ENCODE measurements at regions not wholly inside any gene's neighbourhood (a gene's known extent, or its start where the extent isn't known, plus 50 kb on each side); places are given as distances from the start of the nearest gene placed in this dataset.
"Not testable (repeated sequence)": the region's sequence is repeated elsewhere in the genome, so short reads cannot be mapped to it uniquely, and the experiment has no call there.

GRCh38 chr16:64088838-64089237 is 1033.0 kb downstream of the CDH11 start:
- DNase-seq (ENCODE audit: low read depth in 3 of 3, low spot score in 2 of 3), result no peak

- DNase-seq (ENCODE audit: low read depth in 3 of 3, low spot score in 2 of 3), result no peak
Observed at GRCh38 chr16:64085296-64085695, 1036.6 kb downstream of the CDH11 start.

GRCh38 chr16:64084706-64085105 is 1037.2 kb downstream of the CDH11 start:
- DNase-seq (ENCODE audit: low read depth in 3 of 3, low spot score in 2 of 3), result no peak

GRCh38 chr16:64083428-64084129 is 1038.3 kb downstream of the CDH11 start:
- no peak for DNase-seq (ENCODE audit: low read depth in 3 of 3, low spot score in 2 of 3)

- DNase-seq (ENCODE audit: low read depth in 3 of 3, low spot score in 2 of 3), result no peak
Observed at GRCh38 chr16:64077242-64077641, 1044.6 kb downstream of the CDH11 start.

- peak in 1 of 3 donors; percentile 18 for DNase-seq (ENCODE audit: low read depth in 3 of 3, low spot score in 2 of 3)
Observed at GRCh38 chr16:64074706-64075105, 1047.2 kb downstream of the CDH11 start.

- DNase-seq (ENCODE audit: low read depth in 3 of 3, low spot score in 2 of 3), result not testable (repeated sequence)
Observed at GRCh38 chr16:64072131-64072730, 1049.6 kb downstream of the CDH11 start.

- DNase-seq (ENCODE audit: low read depth in 3 of 3, low spot score in 2 of 3), result no peak
Observed at GRCh38 chr16:64065523-64065922, 1056.3 kb downstream of the CDH11 start.

GRCh38 chr16:64061621-64062020 is 1060.2 kb downstream of the CDH11 start:
- no peak for DNase-seq (ENCODE audit: low read depth in 3 of 3, low spot score in 2 of 3)

- no peak for DNase-seq (ENCODE audit: low read depth in 3 of 3, low spot score in 2 of 3)
Observed at GRCh38 chr16:64060631-64061030, 1061.2 kb downstream of the CDH11 start.

GRCh38 chr16:64058685-64059084 is 1063.2 kb downstream of the CDH11 start:
- no peak for DNase-seq (ENCODE audit: low read depth in 3 of 3, low spot score in 2 of 3)

GRCh38 chr16:64051824-64052223 is 1070.0 kb downstream of the CDH11 start:
- no peak for DNase-seq (ENCODE audit: low read depth in 3 of 3, low spot score in 2 of 3)

GRCh38 chr16:64047878-64048277 is 1074.0 kb downstream of the CDH11 start:
- DNase-seq (ENCODE audit: low read depth in 3 of 3, low spot score in 2 of 3), result no peak

- no peak for DNase-seq (ENCODE audit: low read depth in 3 of 3, low spot score in 2 of 3)
Observed at GRCh38 chr16:64047207-64047606, 1074.7 kb downstream of the CDH11 start.

- DNase-seq (ENCODE audit: low read depth in 3 of 3, low spot score in 2 of 3), result no peak
Observed at GRCh38 chr16:64035337-64035736, 1086.5 kb downstream of the CDH11 start.

GRCh38 chr16:64019339-64019738 is 1102.5 kb downstream of the CDH11 start:
- no peak for DNase-seq (ENCODE audit: low read depth in 3 of 3, low spot score in 2 of 3)

- no peak for DNase-seq (ENCODE audit: low read depth in 3 of 3, low spot score in 2 of 3)
Observed at GRCh38 chr16:64017796-64018195, 1104.1 kb downstream of the CDH11 start.

GRCh38 chr16:64013856-64014255 is 1108.0 kb downstream of the CDH11 start:
- DNase-seq (ENCODE audit: low read depth in 3 of 3, low spot score in 2 of 3), result no peak

GRCh38 chr16:64012166-64012565 is 1109.7 kb downstream of the CDH11 start:
- DNase-seq (ENCODE audit: low read depth in 3 of 3, low spot score in 2 of 3), result no peak

- no peak for DNase-seq (ENCODE audit: low read depth in 3 of 3, low spot score in 2 of 3)
Observed at GRCh38 chr16:64011650-64012049, 1110.2 kb downstream of the CDH11 start.

- DNase-seq (ENCODE audit: low read depth in 3 of 3, low spot score in 2 of 3), result no peak
Observed at GRCh38 chr16:64008131-64008530, 1113.7 kb downstream of the CDH11 start.

- no peak for DNase-seq (ENCODE audit: low read depth in 3 of 3, low spot score in 2 of 3)
Observed at GRCh38 chr16:64004116-64004515, 1117.7 kb downstream of the CDH11 start.

GRCh38 chr16:63995025-63995424 is 1126.8 kb downstream of the CDH11 start:
- DNase-seq (ENCODE audit: low read depth in 3 of 3, low spot score in 2 of 3), result no peak
